ENCODE measurements at regions not wholly inside any gene's neighbourhood (a gene's known extent, or its start where the extent isn't known, plus 50 kb on each side); places are given as distances from the start of the nearest gene placed in this dataset.

DNA sequence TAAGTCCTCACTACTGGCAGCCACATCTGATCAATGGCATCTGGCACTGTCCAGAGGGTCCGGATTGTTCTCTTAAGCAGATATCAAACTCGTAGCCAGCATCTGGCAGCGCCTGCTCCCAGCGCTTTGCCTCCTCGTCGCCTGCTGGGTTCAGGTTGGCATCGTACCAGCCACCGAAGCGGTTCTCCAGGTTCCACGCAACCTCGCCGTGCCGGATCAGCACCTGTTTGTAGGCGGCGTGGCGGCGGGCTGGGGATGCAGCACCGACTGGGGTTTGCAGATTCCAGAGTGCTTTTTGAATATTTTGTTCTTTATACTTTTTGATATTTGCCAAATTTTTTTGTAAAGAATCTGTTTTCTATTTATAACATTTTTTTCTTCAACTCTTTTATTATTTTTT, 111.6 kb downstream of the NR2F2 start:
- DNase-seq (ENCODE audit: low spot score): no peak
- TF ChIP-seq POLR2A (IDR thresholded peaks at IDR 0.05) (no peak), POLR2AphosphoS5 (IDR thresholded peaks at IDR 0.05) (no peak)
- TF ChIP-seq, protein P1, sequence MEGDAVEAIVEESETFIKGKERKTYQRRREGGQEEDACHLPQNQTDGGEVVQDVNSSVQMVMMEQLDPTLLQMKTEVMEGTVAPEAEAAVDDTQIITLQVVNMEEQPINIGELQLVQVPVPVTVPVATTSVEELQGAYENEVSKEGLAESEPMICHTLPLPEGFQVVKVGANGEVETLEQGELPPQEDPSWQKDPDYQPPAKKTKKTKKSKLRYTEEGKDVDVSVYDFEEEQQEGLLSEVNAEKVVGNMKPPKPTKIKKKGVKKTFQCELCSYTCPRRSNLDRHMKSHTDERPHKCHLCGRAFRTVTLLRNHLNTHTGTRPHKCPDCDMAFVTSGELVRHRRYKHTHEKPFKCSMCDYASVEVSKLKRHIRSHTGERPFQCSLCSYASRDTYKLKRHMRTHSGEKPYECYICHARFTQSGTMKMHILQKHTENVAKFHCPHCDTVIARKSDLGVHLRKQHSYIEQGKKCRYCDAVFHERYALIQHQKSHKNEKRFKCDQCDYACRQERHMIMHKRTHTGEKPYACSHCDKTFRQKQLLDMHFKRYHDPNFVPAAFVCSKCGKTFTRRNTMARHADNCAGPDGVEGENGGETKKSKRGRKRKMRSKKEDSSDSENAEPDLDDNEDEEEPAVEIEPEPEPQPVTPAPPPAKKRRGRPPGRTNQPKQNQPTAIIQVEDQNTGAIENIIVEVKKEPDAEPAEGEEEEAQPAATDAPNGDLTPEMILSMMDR (IDR thresholded peaks at IDR 0.05): no peak
- H3K4me3 ChIP-seq: no peak overlapping the region
- 93% methylated on average over 18 of the region's 18 CpGs for WGBS
- H3K27me3 ChIP-seq (replicated peaks; ENCODE audit: insufficient read depth): no peaks in the 10 kb centered on the region
- intact Hi-C loops (cut with DNase I): no loop called here
- no peak overlapping the region for H3K27ac ChIP-seq
- no peaks in the 10 kb centered on the region for H3K36me3 ChIP-seq
- no peaks in the 10 kb centered on the region for H3K4me1 ChIP-seq (replicated peaks)
- no peaks in the 10 kb centered on the region for H3K9me3 ChIP-seq

DNA sequence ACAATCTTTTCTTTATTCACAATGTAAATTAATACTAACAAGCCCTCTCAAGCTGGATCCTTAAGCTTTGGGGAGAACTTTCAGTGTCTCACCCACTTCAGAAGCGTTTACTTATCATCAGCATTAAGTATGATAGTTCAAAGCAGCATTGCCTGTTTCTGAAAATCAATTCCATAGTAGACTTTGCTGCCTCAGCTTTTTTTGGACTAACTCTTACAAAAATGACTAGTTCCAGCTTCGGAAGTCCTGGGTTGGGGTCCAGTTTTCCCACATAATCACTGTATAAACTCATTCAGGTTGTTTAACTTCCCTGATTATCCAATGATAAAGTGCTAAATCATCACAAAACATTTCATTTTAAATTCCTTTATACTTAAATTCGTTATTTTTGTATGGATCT, 114.4 kb downstream of the NR2F2 start:
- H3K4me1 ChIP-seq (replicated peaks): no peaks in the 10 kb centered on the region
- H3K27me3 ChIP-seq (replicated peaks; ENCODE audit: insufficient read depth): no peaks in the 10 kb centered on the region
- WGBS: 75% methylated on average over 3 of the region's 3 CpGs
- H3K27ac ChIP-seq: no peak overlapping the region
- TF ChIP-seq POLR2AphosphoS5 (IDR thresholded peaks at IDR 0.05): no peak
- TF ChIP-seq, protein P1 (IDR thresholded peaks at IDR 0.05): no peak
- TF ChIP-seq POLR2A (IDR thresholded peaks at IDR 0.05): no peak
- no peak for DNase-seq (ENCODE audit: low spot score)
- no peaks in the 10 kb centered on the region for H3K9me3 ChIP-seq
- no peak overlapping the region for H3K4me3 ChIP-seq
- intact Hi-C loops (cut with DNase I): no loop called here
- no peaks in the 10 kb centered on the region for H3K36me3 ChIP-seq

DNA sequence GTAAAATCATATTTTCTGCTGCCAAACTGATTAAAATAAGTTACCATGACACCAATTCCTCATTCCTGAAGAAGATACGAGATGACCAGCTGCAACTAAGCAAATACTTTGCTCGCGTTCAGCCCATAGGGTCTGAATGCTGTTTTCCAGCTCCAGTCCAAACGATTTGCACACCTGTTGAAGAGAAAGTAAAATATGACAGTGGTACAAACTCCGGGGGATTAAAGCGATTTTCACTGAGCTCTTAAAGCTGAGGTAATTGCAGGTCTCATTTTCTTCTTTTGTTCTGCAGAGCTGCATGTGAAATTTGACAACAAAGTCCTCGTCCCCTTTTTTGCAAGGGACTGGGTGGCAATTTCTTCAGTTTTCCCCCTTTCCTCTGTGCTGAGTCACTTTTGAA, 118.4 kb downstream of the NR2F2 start:
- TF ChIP-seq POLR2A (IDR thresholded peaks at IDR 0.05): no peak
- TF ChIP-seq, protein P1 (IDR thresholded peaks at IDR 0.05): no peak
- no peak for TF ChIP-seq POLR2AphosphoS5 (IDR thresholded peaks at IDR 0.05)
- WGBS: 35% methylated on average over 7 of the region's 7 CpGs
- intact Hi-C loops (cut with DNase I): no loop called here

DNA sequence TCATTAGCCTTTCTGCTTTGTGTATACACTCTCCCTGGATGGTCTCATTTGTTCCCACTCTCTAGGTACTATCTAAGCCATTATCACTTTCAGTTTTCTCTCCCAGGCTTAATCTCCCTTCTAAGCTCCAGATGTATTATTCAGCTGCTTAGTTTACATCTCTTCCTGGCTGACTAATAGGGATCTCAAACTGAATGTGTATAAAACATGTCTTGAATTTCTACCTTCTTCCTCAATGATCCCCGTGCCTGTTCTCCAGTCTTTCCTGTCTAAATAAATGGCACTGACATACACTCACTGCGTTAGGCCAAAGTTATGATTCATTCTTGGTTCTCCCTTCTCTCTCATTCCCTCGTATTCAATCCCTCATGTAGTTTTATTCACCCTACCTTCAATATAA, 127.3 kb downstream of the NR2F2 start:
- DNase-seq (ENCODE audit: low spot score): no peak
- no peaks in the 10 kb centered on the region for H3K36me3 ChIP-seq
- H3K27ac ChIP-seq: no peak overlapping the region
- H3K4me3 ChIP-seq: no peak overlapping the region
- H3K27me3 ChIP-seq (replicated peaks; ENCODE audit: insufficient read depth): no peaks in the 10 kb centered on the region
- 81% methylated on average over 3 of the region's 3 CpGs for WGBS
- intact Hi-C loops (cut with DNase I): no loop called here
- H3K4me1 ChIP-seq (replicated peaks): no peaks in the 10 kb centered on the region
- no peak for TF ChIP-seq POLR2A (IDR thresholded peaks at IDR 0.05)
- no peaks in the 10 kb centered on the region for H3K9me3 ChIP-seq

More for the DNA sequence above, 118.4 kb downstream of the NR2F2 start:
- H3K27me3 ChIP-seq (replicated peaks; ENCODE audit: insufficient read depth): no peaks in the 10 kb centered on the region
- H3K9me3 ChIP-seq: no peaks in the 10 kb centered on the region
- no peak for DNase-seq (ENCODE audit: low spot score)
- H3K36me3 ChIP-seq: no peaks in the 10 kb centered on the region
- no peak overlapping the region for H3K4me3 ChIP-seq
- no peak overlapping the region for H3K27ac ChIP-seq
- H3K4me1 ChIP-seq (replicated peaks): no peaks in the 10 kb centered on the region

DNA sequence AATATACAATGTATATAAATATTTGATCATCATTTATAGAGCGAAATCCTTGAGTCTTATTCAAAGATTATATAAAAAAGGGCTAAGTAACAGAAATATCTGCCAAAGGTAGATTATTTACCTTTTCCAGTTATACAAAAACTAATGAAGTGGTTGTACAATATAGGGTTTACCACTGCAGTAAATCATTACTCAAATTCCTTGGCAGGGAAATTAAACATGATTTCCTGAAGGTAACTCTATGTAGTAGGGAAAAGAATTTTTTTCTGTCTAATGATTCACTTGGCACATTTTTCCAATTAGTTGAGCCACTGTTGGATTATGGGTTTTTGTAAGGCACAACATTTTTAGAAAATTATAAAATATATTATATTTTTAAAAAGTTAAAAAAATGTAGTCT, 129.6 kb downstream of the NR2F2 start:
- no peak for DNase-seq (ENCODE audit: low spot score)
- TF ChIP-seq POLR2AphosphoS5 (IDR thresholded peaks at IDR 0.05): no peak
- TF ChIP-seq, protein P1 (IDR thresholded peaks at IDR 0.05): no peak
- no peak for TF ChIP-seq POLR2A (IDR thresholded peaks at IDR 0.05)
- Histone ChIP-seq H3K4me3 (no peak overlapping the region), H3K27ac (no peak overlapping the region), H3K4me1 (replicated peaks) (no peaks in the 10 kb centered on the region), H3K27me3 (replicated peaks; ENCODE audit: insufficient read depth) (no peaks in the 10 kb centered on the region), H3K9me3 (no peaks in the 10 kb centered on the region), H3K36me3 (no peaks in the 10 kb centered on the region)
- intact Hi-C loops (cut with DNase I): no loop called here
- 66% methylated on average over 1 of the region's 1 CpG for WGBS

Measured in prostate gland (tissue), 2 donors.